CD4-positive, alpha-beta memory T cell (primary cell): ENCODE measurements at regions not wholly inside any gene's neighbourhood (a gene's known extent, or its start where the extent isn't known, plus 50 kb on each side); places are given as distances from the start of the nearest gene placed in this dataset.

Source experiments
- CTCF ChIA-PET: fragments of 350-600 bp; sonication (Branson Sonifier 250); formaldehyde crosslinking; loops from one replicate; lab custom pipeline; 2021; ENCODE audit warnings: inconsistent platforms; ENCODE audit not compliant: partially characterized antibody; lab: Charles Lee
- POLR2A ChIA-PET: fragments of 350-600 bp; sonication (Branson Sonifier 250); formaldehyde crosslinking; loops from one replicate; lab custom pipeline; 2021; ENCODE audit not compliant: partially characterized antibody; lab: Charles Lee
- DNase-seq, 5 donors: peaks; one replicate each; pipeline versions ENCODE4 v3.0.0 to v3.0.0-alpha.2; 2020 to 2022; ENCODE audit warnings: mixed read lengths in 1 of 5
- H3K27ac ChIP-seq: one replicate; pipeline ENCODE4 v1.7.0; 2013; ENCODE audit warnings: low read depth, low read length
- H3K27me3 ChIP-seq: 2 replicates; pipeline ENCODE4 v1.7.0; 2013; ENCODE audit warnings: mild to moderate bottlenecking, low read length, moderate library complexity; ENCODE audit not compliant: insufficient read depth
- H3K36me3 ChIP-seq: 2 replicates; pipeline ENCODE4 v1.7.0; 2013; ENCODE audit warnings: mild to moderate bottlenecking, low read length, moderate library complexity; ENCODE audit not compliant: insufficient read depth
- H3K4me1 ChIP-seq: 2 replicates; pipeline ENCODE4 v1.7.0; 2013; ENCODE audit warnings: mild to moderate bottlenecking, low read length, moderate library complexity; ENCODE audit not compliant: insufficient read depth
- H3K4me3 ChIP-seq, 2 donors: one replicate each; pipeline ENCODE4 v1.7.0; 2013; ENCODE audit warnings: low read length in 2 of 2, mild to moderate bottlenecking in 1 of 2
- H3K9me3 ChIP-seq, 2 donors: one replicate each; pipeline ENCODE4 v1.7.0; 2013; ENCODE audit warnings: low read length in 2 of 2, control low read depth in 1 of 2; ENCODE audit not compliant: control insufficient read depth in 1 of 2
- H3K27ac Mint-ChIP-seq, 7 donors: one replicate each; pipeline ENCODE4 v1.8.0; 2020 to 2021; ENCODE audit warnings: mixed read lengths in 7 of 7, mild to moderate bottlenecking in 6 of 7, inconsistent platforms in 3 of 7, moderate library complexity in 3 of 7
- H3K27me3 Mint-ChIP-seq, 2 donors: one replicate each; pipeline ENCODE4 v1.8.0; 2020 to 2021; ENCODE audit warnings: mixed read lengths in 2 of 2
- H3K36me3 Mint-ChIP-seq, 2 donors: one replicate each; pipeline ENCODE4 v1.8.0; 2020 to 2021; ENCODE audit warnings: mixed read lengths in 2 of 2, inconsistent platforms in 1 of 2, mild to moderate bottlenecking in 1 of 2
- H3K4me1 Mint-ChIP-seq, 4 donors: one replicate each; pipeline ENCODE4 v1.8.0; 2020 to 2021; ENCODE audit warnings: mixed read lengths in 4 of 4, mild to moderate bottlenecking in 1 of 4
- H3K4me3 Mint-ChIP-seq, 8 donors: one replicate each; pipeline ENCODE4 v1.8.0; 2020 to 2021; ENCODE audit warnings: mixed read lengths in 8 of 8, mild to moderate bottlenecking in 7 of 8, moderate library complexity in 6 of 8, inconsistent platforms in 3 of 8
- H3K9me3 Mint-ChIP-seq, 8 donors: one replicate each; pipeline ENCODE4 v1.8.0; 2020 to 2021; ENCODE audit warnings: mixed read lengths in 8 of 8, mild to moderate bottlenecking in 5 of 8, inconsistent platforms in 3 of 8, moderate library complexity in 1 of 8
- intact Hi-C: fragments of 100-400 bp; cut with micrococcal nuclease; formaldehyde crosslinking; loops from one replicate; pipeline ENCODE4 v1.15.1; 2023

DNA sequence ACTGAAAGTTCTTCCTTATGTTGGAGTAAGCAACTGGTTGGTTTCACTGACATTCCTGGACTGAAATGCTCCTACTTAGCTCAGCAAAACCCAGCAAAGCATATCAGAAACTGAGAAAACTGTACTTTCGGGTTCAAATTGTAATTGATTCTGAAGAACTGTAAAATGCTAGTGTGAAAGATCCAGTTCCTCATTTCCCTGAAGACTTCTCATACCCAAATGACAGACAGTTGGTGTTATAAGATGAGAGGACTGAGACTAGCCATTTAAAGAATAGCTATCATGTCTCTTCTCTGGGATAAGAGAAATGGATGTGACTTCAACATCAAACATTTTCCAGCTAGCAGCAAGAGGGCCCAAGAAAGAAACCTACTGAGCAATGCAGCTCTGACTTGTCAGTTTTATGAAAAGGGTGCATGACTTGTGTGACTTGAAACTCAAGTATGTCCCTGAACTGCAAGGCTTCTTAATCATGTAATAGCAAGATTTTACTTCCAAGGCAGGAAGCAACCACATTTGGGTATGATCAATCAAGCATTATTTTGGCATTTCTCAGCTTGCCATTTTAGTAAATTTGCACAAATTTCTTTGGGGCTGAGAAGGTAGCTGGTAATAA lies 420.3 kb upstream of the MMADHC start:
- no peaks in the 10 kb centered on the region for H3K9me3 ChIP-seq
- H3K27ac Mint-ChIP-seq: no peak overlapping the region
- no peak for DNase-seq
- intact Hi-C loops: no loop called here
- H3K4me3 Mint-ChIP-seq: no peak overlapping the region
- no peaks in the 10 kb centered on the region for H3K36me3 ChIP-seq
- H3K27me3 Mint-ChIP-seq: no peaks in the 10 kb centered on the region
- CTCF ChIA-PET: no interaction called here
- H3K27ac ChIP-seq: no peak overlapping the region
- POLR2A ChIA-PET: no interaction called here
- no peaks in the 10 kb centered on the region for H3K27me3 ChIP-seq
- H3K4me1 ChIP-seq: no peaks in the 10 kb centered on the region
- no peaks in the 10 kb centered on the region for H3K36me3 Mint-ChIP-seq
- H3K4me1 Mint-ChIP-seq: no peaks in the 10 kb centered on the region
- peaks cover 0 to 3% (median 0%) of the 10 kb centered on the region in 8 donors for H3K9me3 Mint-ChIP-seq
- H3K4me3 ChIP-seq: no peak overlapping the region

DNA sequence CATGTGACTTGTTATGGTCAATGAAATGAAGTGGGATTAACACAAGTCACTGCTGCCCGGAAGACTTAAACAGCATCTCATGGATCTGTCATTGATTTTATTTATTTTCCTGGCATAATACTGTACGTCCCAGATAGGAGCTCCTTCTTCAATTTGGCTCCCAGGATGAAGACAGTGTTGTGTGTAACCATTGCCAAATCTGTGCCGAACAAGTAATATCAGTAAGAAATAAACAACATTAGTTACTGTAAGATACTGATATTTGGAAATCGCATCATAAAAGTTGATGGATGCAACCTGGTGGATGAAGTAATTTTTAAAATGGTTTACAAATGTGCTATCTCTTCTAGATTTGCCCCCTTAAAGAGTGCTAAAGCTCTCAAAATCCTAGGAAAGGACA lies 419.0 kb upstream of the MMADHC start:
- no peaks in the 10 kb centered on the region for H3K36me3 Mint-ChIP-seq

DNA sequence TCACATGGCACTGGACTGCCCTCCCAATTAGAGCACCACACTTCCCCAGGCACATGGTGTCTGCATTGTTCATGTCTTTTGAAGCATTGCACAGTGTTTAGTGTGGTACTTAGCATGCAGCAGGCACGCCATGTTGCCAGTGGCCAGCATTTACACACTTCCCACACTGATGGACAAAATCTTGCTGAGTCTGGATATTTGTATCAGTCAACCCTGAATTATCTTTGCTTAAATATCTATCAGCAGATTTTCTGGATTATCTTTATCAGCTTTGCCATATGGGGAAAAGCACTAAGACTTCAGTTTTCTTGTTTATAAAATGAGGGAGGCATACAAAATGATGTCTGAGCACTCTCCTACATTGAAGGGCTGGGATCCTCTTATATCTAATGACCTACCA lies 416.0 kb upstream of the MMADHC start:
- Histone ChIP-seq H3K9me3 (no peaks in the 10 kb centered on the region), H3K27ac (no peak overlapping the region), H3K36me3 (no peaks in the 10 kb centered on the region), H3K4me3 (no peak overlapping the region), H3K27me3 (no peaks in the 10 kb centered on the region), H3K4me1 (no peaks in the 10 kb centered on the region)
- H3K36me3 Mint-ChIP-seq: no peaks in the 10 kb centered on the region
- H3K27ac Mint-ChIP-seq: no peak overlapping the region
- intact Hi-C loops: no loop called here
- ChIA-PET CTCF (no interaction called here), POLR2A (no interaction called here)
- H3K4me3 Mint-ChIP-seq: no peak overlapping the region
- no peaks in the 10 kb centered on the region for H3K4me1 Mint-ChIP-seq
- H3K27me3 Mint-ChIP-seq: no peaks in the 10 kb centered on the region
- peaks cover 0 to 7% (median 0%) of the 10 kb centered on the region in 8 donors for H3K9me3 Mint-ChIP-seq
- no peak for DNase-seq

More for the DNA sequence above, 419.0 kb upstream of the MMADHC start:
- ChIA-PET POLR2A (no interaction called here), CTCF (no interaction called here)
- no peaks in the 10 kb centered on the region for H3K4me1 ChIP-seq
- no peak overlapping the region for H3K4me3 ChIP-seq
- no peaks in the 10 kb centered on the region for H3K9me3 ChIP-seq
- H3K27ac Mint-ChIP-seq: no peak overlapping the region
- no peaks in the 10 kb centered on the region for H3K27me3 ChIP-seq
- H3K27me3 Mint-ChIP-seq: no peaks in the 10 kb centered on the region
- peaks cover 0 to 2% (median 0%) of the 10 kb centered on the region in 8 donors for H3K9me3 Mint-ChIP-seq
- H3K27ac ChIP-seq: no peak overlapping the region
- intact Hi-C loops: no loop called here
- H3K4me1 Mint-ChIP-seq: no peaks in the 10 kb centered on the region
- no peaks in the 10 kb centered on the region for H3K36me3 ChIP-seq
- no peak for DNase-seq
- H3K4me3 Mint-ChIP-seq: no peak overlapping the region

DNA sequence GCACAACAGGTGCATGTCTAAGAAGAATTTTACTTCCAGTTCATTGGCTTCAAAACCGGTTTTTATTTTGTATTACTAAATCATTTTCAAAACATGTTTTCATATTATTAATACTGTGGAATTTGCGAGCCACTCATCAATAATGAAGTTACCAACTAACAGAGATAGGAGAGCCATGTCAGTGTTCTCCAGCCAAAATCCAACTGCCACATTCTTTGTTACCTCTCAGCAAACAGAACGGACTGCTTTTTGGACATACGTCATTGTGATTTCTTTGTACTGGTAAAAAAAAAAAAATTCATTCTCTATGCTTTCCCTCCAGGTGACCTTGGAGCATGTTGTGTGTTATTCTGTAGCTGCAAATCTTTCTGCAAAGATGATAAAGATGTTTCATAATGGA lies 414.2 kb upstream of the MMADHC start:
- intact Hi-C loops: no loop called here
- no peak for DNase-seq
- no peaks in the 10 kb centered on the region for H3K27me3 ChIP-seq
- no peaks in the 10 kb centered on the region for H3K4me1 Mint-ChIP-seq
- no peak overlapping the region for H3K4me3 ChIP-seq
- ChIA-PET CTCF (no interaction called here), POLR2A (no interaction called here)
- H3K9me3 Mint-ChIP-seq: peaks cover 0 to 7% (median 0%) of the 10 kb centered on the region in 8 donors
- H3K27me3 Mint-ChIP-seq: no peaks in the 10 kb centered on the region
- H3K27ac ChIP-seq: no peak overlapping the region
- no peak overlapping the region for H3K4me3 Mint-ChIP-seq
- H3K36me3 Mint-ChIP-seq: no peaks in the 10 kb centered on the region
- H3K27ac Mint-ChIP-seq: no peak overlapping the region
- H3K36me3 ChIP-seq: no peaks in the 10 kb centered on the region
- no peaks in the 10 kb centered on the region for H3K9me3 ChIP-seq
- H3K4me1 ChIP-seq: no peaks in the 10 kb centered on the region

DNA sequence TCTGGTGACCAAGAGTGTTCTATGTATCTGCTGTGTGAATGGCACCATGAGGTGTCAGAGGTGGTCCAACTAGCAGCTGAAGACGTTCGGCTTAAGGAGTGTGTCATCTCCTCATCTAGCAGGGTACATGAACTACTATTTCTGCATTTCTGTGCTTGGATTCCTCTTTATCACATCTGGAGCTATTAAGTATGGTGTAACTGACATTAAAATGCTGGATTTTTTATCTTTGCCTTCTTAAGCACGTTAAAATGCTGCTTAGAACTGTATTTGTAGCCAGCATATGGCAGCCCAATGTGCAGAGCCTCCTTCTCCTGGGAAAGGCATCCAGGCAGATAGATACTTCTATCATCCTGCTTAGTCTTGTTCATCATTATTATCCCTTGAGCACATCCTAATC lies 409.3 kb upstream of the MMADHC start:
- Mint-ChIP-seq H3K9me3 (peaks cover 0 to 11% (median 0%) of the 10 kb centered on the region in 8 donors), H3K27me3 (no peaks in the 10 kb centered on the region), H3K27ac (no peak overlapping the region), H3K36me3 (no peaks in the 10 kb centered on the region), H3K4me1 (no peaks in the 10 kb centered on the region), H3K4me3 (no peak overlapping the region)
- intact Hi-C loops: no loop called here
- H3K4me3 ChIP-seq: no peak overlapping the region
- no peaks in the 10 kb centered on the region for H3K27me3 ChIP-seq
- no peak overlapping the region for H3K27ac ChIP-seq
- DNase-seq: no peak
- ChIA-PET CTCF (no interaction called here), POLR2A (no interaction called here)
- no peaks in the 10 kb centered on the region for H3K9me3 ChIP-seq
- no peaks in the 10 kb centered on the region for H3K36me3 ChIP-seq
- H3K4me1 ChIP-seq: no peaks in the 10 kb centered on the region

DNA sequence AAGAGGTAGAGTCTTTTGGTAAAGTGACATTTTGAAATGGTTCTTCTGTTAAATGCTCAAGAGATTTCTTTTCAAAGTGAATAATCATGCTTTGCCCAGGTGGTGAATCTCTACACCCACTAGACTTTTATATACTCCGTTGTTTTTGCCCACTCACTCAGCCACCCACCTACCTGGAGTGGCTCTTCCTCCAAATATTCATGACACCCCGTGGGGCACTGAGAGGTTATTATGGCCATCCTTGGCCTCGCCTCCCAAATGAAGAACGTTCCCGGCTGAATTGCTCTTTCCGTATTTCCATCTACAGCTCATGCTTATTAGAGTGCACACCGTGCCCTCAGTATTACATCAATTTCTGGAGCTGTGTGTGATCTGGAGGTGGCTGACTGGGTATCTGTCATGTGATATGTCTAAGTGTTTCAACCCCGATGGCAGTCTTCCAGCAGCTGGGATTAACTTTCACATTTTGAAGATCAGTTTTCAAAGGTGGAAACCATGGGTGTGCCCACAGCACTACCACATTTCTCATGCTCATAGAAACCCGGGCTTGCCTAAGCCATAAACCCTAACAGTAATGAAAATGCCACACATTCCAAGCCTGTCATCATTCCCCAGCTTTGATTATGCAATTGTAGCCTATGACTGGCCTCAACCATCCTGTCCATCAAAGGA lies 406.6 kb upstream of the MMADHC start:
- DNase-seq: no peak
- no peak overlapping the region for H3K4me3 ChIP-seq
- no peaks in the 10 kb centered on the region for H3K9me3 ChIP-seq
- ChIA-PET POLR2A (no interaction called here), CTCF (no interaction called here)
- no peaks in the 10 kb centered on the region for H3K4me1 ChIP-seq
- Mint-ChIP-seq H3K27me3 (no peaks in the 10 kb centered on the region), H3K36me3 (no peaks in the 10 kb centered on the region), H3K27ac (no peak overlapping the region), H3K9me3 (peaks cover 0 to 8% (median 0%) of the 10 kb centered on the region in 8 donors), H3K4me3 (no peak overlapping the region), H3K4me1 (no peaks in the 10 kb centered on the region)
- H3K27ac ChIP-seq: no peak overlapping the region
- no peaks in the 10 kb centered on the region for H3K36me3 ChIP-seq
- no peaks in the 10 kb centered on the region for H3K27me3 ChIP-seq
- intact Hi-C loops: no loop called here

DNA sequence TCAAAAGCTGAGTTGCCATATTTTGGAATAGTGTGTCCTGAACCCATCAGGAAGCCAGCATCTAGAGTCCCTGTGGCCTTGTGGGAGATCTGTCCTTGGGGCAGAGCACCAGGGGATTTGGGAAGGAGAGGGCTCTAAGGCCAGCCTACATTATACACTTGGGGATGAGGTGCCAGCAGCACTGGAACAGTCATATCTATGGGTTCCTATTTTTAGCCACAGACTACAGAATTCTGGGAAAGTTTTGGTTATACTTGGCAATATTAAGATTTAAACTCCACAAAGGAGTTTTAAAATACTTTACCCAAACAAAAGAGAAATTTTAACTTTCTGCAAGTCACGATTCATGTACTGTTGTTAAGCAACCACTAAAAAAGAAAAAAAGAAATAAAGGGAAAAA lies 405.7 kb upstream of the MMADHC start:
- Mint-ChIP-seq H3K27me3 (no peaks in the 10 kb centered on the region), H3K4me1 (no peaks in the 10 kb centered on the region), H3K4me3 (no peak overlapping the region), H3K9me3 (peaks cover 0 to 3% (median 0%) of the 10 kb centered on the region in 8 donors), H3K27ac (no peak overlapping the region), H3K36me3 (no peaks in the 10 kb centered on the region)
- no peaks in the 10 kb centered on the region for H3K9me3 ChIP-seq
- H3K27ac ChIP-seq: no peak overlapping the region
- no peaks in the 10 kb centered on the region for H3K27me3 ChIP-seq
- ChIA-PET CTCF (no interaction called here), POLR2A (no interaction called here)
- DNase-seq: no peak
- intact Hi-C loops: no loop called here
- H3K36me3 ChIP-seq: no peaks in the 10 kb centered on the region
- H3K4me1 ChIP-seq: no peaks in the 10 kb centered on the region
- H3K4me3 ChIP-seq: no peak overlapping the region
